ENCODE measurements at regions not wholly inside any gene's neighbourhood (a gene's known extent, or its start where the extent isn't known, plus 50 kb on each side); places are given as distances from the start of the nearest gene placed in this dataset.

DNA sequence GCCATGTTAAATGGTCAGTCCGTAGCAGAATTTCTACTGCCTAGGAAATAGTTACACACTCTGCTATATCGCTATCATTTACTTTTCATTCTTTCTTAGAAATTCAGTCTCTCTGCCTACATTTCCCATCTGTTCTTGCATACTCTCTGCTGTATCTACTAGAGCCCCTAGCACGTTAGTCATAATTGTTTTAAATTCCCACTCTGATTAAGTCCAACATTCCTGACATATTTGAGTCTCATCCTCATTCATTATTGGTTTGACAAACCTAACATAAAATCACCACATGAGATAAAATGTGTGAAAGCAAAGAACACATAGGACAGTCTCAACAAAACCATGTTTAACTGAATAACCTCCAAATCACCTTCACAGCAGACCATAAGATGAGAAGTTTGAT, 513.6 kb downstream of the PLPP3 start:
- H3K4me3 ChIP-seq (ENCODE audit: extremely low read depth in 1 of 4, insufficient read depth in 2 of 4, low read depth in 3 of 4, low read length in 4 of 4) = no peak overlapping the region
- H3K9ac ChIP-seq (replicated peaks in 1 of 4; ENCODE audit: extremely low read depth in 1 of 4, low read depth in 3 of 4, low read length in 3 of 4) = no peak overlapping the region
- no peaks in the 10 kb centered on the region for H3K79me2 ChIP-seq (ENCODE audit: control insufficient read depth in 1 of 2, insufficient read depth in 2 of 2, low read length in 2 of 2)
- H3K14ac ChIP-seq (ENCODE audit: insufficient read length) = no peak overlapping the region
- H4K91ac ChIP-seq (replicated peaks; ENCODE audit: insufficient read length, low read length) = no peak overlapping the region
- H4K8ac ChIP-seq (ENCODE audit: extremely low read depth, insufficient read depth, low read length) = no peak overlapping the region
- no peaks in the 10 kb centered on the region for H4K20me1 ChIP-seq (replicated peaks in 1 of 2; ENCODE audit: control insufficient read depth in 1 of 2, insufficient read depth in 2 of 2, low read length in 2 of 2)
- no peak overlapping the region for H2AFZ ChIP-seq (ENCODE audit: low read length)
- no peak overlapping the region for H2BK15ac ChIP-seq (ENCODE audit: low read length)
- H3K79me1 ChIP-seq (ENCODE audit: low read depth, low read length) = no peaks in the 10 kb centered on the region
- H2BK12ac ChIP-seq (ENCODE audit: low read depth, low read length) = no peak overlapping the region
- no peak overlapping the region for H2AK5ac ChIP-seq (ENCODE audit: low read depth, low read length)
- H3K18ac ChIP-seq (ENCODE audit: extremely low read depth, low read length) = no peak overlapping the region
- H3K4ac ChIP-seq (replicated peaks; ENCODE audit: insufficient read length, low read depth, low read length) = no peak overlapping the region
- no peak overlapping the region for H3K4me2 ChIP-seq (ENCODE audit: insufficient read depth in 1 of 2, low read depth in 2 of 2, low read length in 2 of 2)
- no peak overlapping the region for H3K27ac ChIP-seq (ENCODE audit: low read depth, low read length)
- no peaks in the 10 kb centered on the region for H3K36me3 ChIP-seq (ENCODE audit: control insufficient read depth in 2 of 4, insufficient read depth in 4 of 4, low read length in 3 of 4)
- CTCF ChIA-PET (ENCODE audit: partially characterized antibody) = no interaction called here
- no peaks in the 10 kb centered on the region for H3K4me1 ChIP-seq (replicated peaks in 1 of 4; ENCODE audit: control insufficient read depth in 3 of 4, insufficient read depth in 4 of 4, low read length in 3 of 4)
- DNase-seq (ENCODE audit: low read depth in 1 of 2, low spot score in 2 of 2) (no peak), FAIRE-seq (no peak)
- no peak overlapping the region for H2BK120ac ChIP-seq (replicated peaks; ENCODE audit: low read depth, low read length)
- 87% methylated on average over 3 of the region's 3 CpGs; no CpG with 5 or more reads in 1 of the 2 experiments for WGBS, 2 experiments (ENCODE audit: extremely low coverage in 1 of 2, insufficient coverage in 1 of 2, insufficient read length in 1 of 2, insufficient replicate concordance in 2 of 2, low coverage in 1 of 2, low lambda C conversion rate in 2 of 2, missing lambda C conversion rate in 1 of 2)
- H3K9me3 ChIP-seq (ENCODE audit: insufficient read depth in 2 of 2, low read depth in 1 of 2, low read length in 1 of 2) = no peaks in the 10 kb centered on the region
- no peak overlapping the region for H4K5ac ChIP-seq (ENCODE audit: insufficient read length, low read depth, low read length)
- H3K56ac ChIP-seq (replicated peaks; ENCODE audit: insufficient read length, low read depth, low read length) = no peak overlapping the region
- peaks cover 0 to 1% (median 0%) of the 10 kb centered on the region in 4 experiments; a peak in 1 of 7 replicates for H3K27me3 ChIP-seq (replicated peaks in 1 of 4; ENCODE audit: control insufficient read depth in 3 of 4, extremely low read depth in 1 of 4, insufficient read depth in 3 of 4, low read length in 3 of 4)
- no peaks in the 10 kb centered on the region for H3K23me2 ChIP-seq (ENCODE audit: low read depth, low read length)
- H2BK5ac ChIP-seq (ENCODE audit: low read depth, low read length) = no peak overlapping the region
- H2BK20ac ChIP-seq (ENCODE audit: low read length) = no peak overlapping the region
- POLR2A ChIA-PET (ENCODE audit: partially characterized antibody) = no interaction called here
- TF ChIP-seq KDM5A (IDR thresholded peaks at IDR 0.05; ENCODE audit: low read length) = no peak
- TF ChIP-seq TCF12 (IDR thresholded peaks at IDR 0.05; ENCODE audit: low read depth, low read length) = no peak
- TF ChIP-seq KDM1A (IDR thresholded peaks at IDR 0.05; ENCODE audit: borderline replicate concordance, low read length) = no peak
- no peak for TF ChIP-seq SRF (IDR thresholded peaks at IDR 0.05; ENCODE audit: low read depth, low read length)
- no peak for TF ChIP-seq CEBPB (IDR thresholded peaks at IDR 0.05; ENCODE audit: low read depth, low read length)
- no peak for TF ChIP-seq ATF3 (IDR thresholded peaks at IDR 0.05; ENCODE audit: insufficient read depth, low read depth, low read length)
- TF ChIP-seq KDM4A (IDR thresholded peaks at IDR 0.05; ENCODE audit: low read depth, low read length, severe bottlenecking) = no peak
- TF ChIP-seq TEAD4 (IDR thresholded peaks at IDR 0.05; ENCODE audit: low read depth, low read length) = no peak
- no peak overlapping the region for H3K23ac ChIP-seq (ENCODE audit: insufficient read length)
